GM21367 (cell line): ENCODE measurements at regions not wholly inside any gene's neighbourhood (a gene's known extent, or its start where the extent isn't known, plus 50 kb on each side); places are given as distances from the start of the nearest gene placed in this dataset.
"Not testable (repeated sequence)": the region's sequence is repeated elsewhere in the genome, so short reads cannot be mapped to it uniquely, and the experiment has no call there.

Source experiments
- ATAC-seq: cut with Tn5 transposase; IDR thresholded peaks from one replicate; pipeline ENCODE4 v1.9.1; 2021; ENCODE audit not compliant: unreplicated experiment

GRCh38 chr6:168864541-168865460 is 388.8 kb downstream of the THBS2 start:
- no peak for ATAC-seq

- ATAC-seq: no peak
Observed at GRCh38 chr6:168863467-168863866, 390.2 kb downstream of the THBS2 start.

GRCh38 chr6:168862346-168862980 is 391.2 kb downstream of the THBS2 start:
- no peak for ATAC-seq

GRCh38 chr6:168860987-168861386 is 392.7 kb downstream of the THBS2 start:
- ATAC-seq: no peak

- no peak for ATAC-seq
Observed at GRCh38 chr6:168860341-168860740, 393.3 kb downstream of the THBS2 start.

GRCh38 chr6:168858926-168859325 is 394.7 kb downstream of the THBS2 start:
- no peak for ATAC-seq

- ATAC-seq: no peak
Observed at GRCh38 chr6:168856914-168857313, 396.7 kb downstream of the THBS2 start.

- ATAC-seq: no peak
Observed at GRCh38 chr6:168852376-168852884, 401.2 kb downstream of the THBS2 start.

GRCh38 chr6:168851460-168852375 is 401.9 kb downstream of the THBS2 start:
- no peak for ATAC-seq

- ATAC-seq: not testable (repeated sequence)
Observed at GRCh38 chr6:168850027-168850736, 403.5 kb downstream of the THBS2 start.

GRCh38 chr6:168849459-168849858 is 404.2 kb downstream of the THBS2 start:
- no peak for ATAC-seq

- no peak for ATAC-seq
Observed at GRCh38 chr6:168848797-168849196, 404.8 kb downstream of the THBS2 start.

GRCh38 chr6:168844821-168845609 is 404.0 kb downstream of the SMOC2 start:
- ATAC-seq: no peak

GRCh38 chr6:168842632-168843212 is 401.7 kb downstream of the SMOC2 start:
- ATAC-seq: not testable (repeated sequence)

- ATAC-seq: no peak
Observed at GRCh38 chr6:168841609-168842278, 400.8 kb downstream of the SMOC2 start.

GRCh38 chr6:168840932-168841331 is 399.9 kb downstream of the SMOC2 start:
- not testable (repeated sequence) for ATAC-seq

GRCh38 chr6:168840299-168840698 is 399.3 kb downstream of the SMOC2 start:
- ATAC-seq: not testable (repeated sequence)

- no peak for ATAC-seq
Observed at GRCh38 chr6:168838037-168838399, 397.0 kb downstream of the SMOC2 start.
